ENCODE measurements at regions not wholly inside any gene's neighbourhood (a gene's known extent, or its start where the extent isn't known, plus 50 kb on each side); places are given as distances from the start of the nearest gene placed in this dataset.
"Not testable (repeated sequence)": the region's sequence is repeated elsewhere in the genome, so short reads cannot be mapped to it uniquely, and the experiment has no call there.

GRCh38 chr1:245003246-245003645 lies 138.9 kb upstream of the HNRNPU start:
- H3K4me3 ChIP-seq (ENCODE audit: low read depth, low read length) = no peak overlapping the region
- TF ChIP-seq, protein P1, sequence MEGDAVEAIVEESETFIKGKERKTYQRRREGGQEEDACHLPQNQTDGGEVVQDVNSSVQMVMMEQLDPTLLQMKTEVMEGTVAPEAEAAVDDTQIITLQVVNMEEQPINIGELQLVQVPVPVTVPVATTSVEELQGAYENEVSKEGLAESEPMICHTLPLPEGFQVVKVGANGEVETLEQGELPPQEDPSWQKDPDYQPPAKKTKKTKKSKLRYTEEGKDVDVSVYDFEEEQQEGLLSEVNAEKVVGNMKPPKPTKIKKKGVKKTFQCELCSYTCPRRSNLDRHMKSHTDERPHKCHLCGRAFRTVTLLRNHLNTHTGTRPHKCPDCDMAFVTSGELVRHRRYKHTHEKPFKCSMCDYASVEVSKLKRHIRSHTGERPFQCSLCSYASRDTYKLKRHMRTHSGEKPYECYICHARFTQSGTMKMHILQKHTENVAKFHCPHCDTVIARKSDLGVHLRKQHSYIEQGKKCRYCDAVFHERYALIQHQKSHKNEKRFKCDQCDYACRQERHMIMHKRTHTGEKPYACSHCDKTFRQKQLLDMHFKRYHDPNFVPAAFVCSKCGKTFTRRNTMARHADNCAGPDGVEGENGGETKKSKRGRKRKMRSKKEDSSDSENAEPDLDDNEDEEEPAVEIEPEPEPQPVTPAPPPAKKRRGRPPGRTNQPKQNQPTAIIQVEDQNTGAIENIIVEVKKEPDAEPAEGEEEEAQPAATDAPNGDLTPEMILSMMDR (IDR thresholded peaks at IDR 0.05; ENCODE audit: insufficient read depth, low read depth, low read length) = no peak

DNA sequence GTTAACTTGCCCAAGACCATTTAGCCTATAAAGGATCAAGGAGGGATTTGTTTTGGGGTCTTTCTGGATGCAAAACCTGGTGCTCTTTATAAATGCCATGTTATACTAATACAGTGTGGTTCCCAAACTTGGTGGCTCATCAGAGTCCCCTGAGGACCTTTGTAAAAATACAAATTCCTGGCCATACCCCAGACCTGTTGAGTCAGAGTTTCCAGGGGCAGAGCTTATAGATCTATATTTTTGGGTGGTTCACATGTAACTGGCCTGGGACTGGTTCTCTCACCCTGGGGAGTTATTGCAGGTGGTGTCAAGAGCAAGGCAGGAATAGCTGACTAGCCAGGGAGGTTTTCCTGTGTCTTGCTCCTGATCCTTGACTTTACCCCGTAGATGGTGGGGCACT lies 136.9 kb upstream of the HNRNPU start:
- DNase-seq (ENCODE audit: low read depth) = no peak
- TF ChIP-seq, protein P1 (IDR thresholded peaks at IDR 0.05; ENCODE audit: insufficient read depth, low read depth, low read length) = no peak
- no peak overlapping the region for H3K4me3 ChIP-seq (ENCODE audit: low read depth, low read length)

More at GRCh38 chr1:245003246-245003645, 138.9 kb upstream of the HNRNPU start:
- DNase-seq (ENCODE audit: low read depth) = no peak

- no peak for DNase-seq (ENCODE audit: low read depth)
- TF ChIP-seq, protein P1 (IDR thresholded peaks at IDR 0.05; ENCODE audit: insufficient read depth, low read depth, low read length) = no peak
- H3K4me3 ChIP-seq (ENCODE audit: low read depth, low read length) = no peak overlapping the region
These were observed 136.5 kb upstream of the HNRNPU start for GRCh38 chr1:245000872-245001188.

GRCh38 chr1:244999644-245000043 lies 135.3 kb upstream of the HNRNPU start:
- not testable (repeated sequence) for H3K4me3 ChIP-seq (ENCODE audit: low read depth, low read length); DNase-seq (ENCODE audit: low read depth)

DNA sequence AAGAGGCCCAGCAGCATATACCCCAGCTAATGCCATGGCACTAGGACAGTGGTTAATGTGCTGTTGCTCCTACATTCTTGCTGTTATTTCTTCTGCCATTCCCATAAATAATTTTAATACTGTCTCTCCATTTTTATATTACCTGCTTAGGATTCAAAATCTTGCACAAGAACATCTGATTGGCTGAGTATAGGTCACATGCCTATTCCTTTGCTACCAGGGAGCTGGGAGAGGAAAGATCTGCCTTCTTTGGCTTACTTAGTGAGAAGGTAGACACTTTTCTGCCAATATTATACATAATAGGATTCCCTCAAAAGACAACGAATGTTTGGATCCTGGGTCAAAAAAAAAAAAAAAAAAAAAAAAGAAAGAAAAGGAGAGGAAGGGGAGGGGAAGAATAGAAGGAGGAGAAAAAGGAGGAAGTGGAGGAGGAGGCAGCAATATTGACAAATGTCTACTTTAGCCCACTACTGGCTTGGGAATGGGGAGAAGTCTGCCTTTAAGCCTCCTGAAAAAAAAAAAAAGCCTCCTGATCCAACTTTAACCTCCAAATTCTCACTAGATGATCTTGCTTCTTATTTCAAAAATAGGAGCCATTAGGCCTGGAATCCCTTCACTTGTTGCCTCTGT lies 134.5 kb upstream of the HNRNPU start:
- DNase-seq (ENCODE audit: low read depth) = no peak
- TF ChIP-seq, protein P1 (IDR thresholded peaks at IDR 0.05; ENCODE audit: insufficient read depth, low read depth, low read length) = no peak
- no peak overlapping the region for H3K4me3 ChIP-seq (ENCODE audit: low read depth, low read length)

- no peak for DNase-seq (ENCODE audit: low read depth)
- H3K4me3 ChIP-seq (ENCODE audit: low read depth, low read length) = no peak overlapping the region
- TF ChIP-seq, protein P1 (IDR thresholded peaks at IDR 0.05; ENCODE audit: insufficient read depth, low read depth, low read length) = no peak
These were observed 131.5 kb upstream of the HNRNPU start for GRCh38 chr1:244995602-244996400.

GRCh38 chr1:244992833-244993232 lies 128.5 kb upstream of the HNRNPU start:
- TF ChIP-seq, protein P1 (IDR thresholded peaks at IDR 0.05; ENCODE audit: insufficient read depth, low read depth, low read length) = no peak
- no peak for DNase-seq (ENCODE audit: low read depth)
- H3K4me3 ChIP-seq (ENCODE audit: low read depth, low read length) = no peak overlapping the region

Measured in fibroblast of villous mesenchyme (primary cell).